Prostate gland (tissue), 2 donors: ENCODE measurements at regions not wholly inside any gene's neighbourhood (a gene's known extent, or its start where the extent isn't known, plus 50 kb on each side); places are given as distances from the start of the nearest gene placed in this dataset.

Source experiments
- POLR2A ChIP-seq: fragments of 450-650 bp; IDR thresholded peaks from one replicate; pipeline ENCODE4 v1.6.1; 2016; ENCODE audit warnings: antibody characterized with exemption, mild to moderate bottlenecking
- TF ChIP-seq, protein P1 (sequence below), 4 experiments: fragments of 200-600 bp in 2 of 4; fragments of 450-650 bp in 2 of 4; sonication (generic) in 2 of 4; IDR thresholded peaks; 1 replicate in 3 of 4; 2 replicates in 1 of 4; pipeline ENCODE4 v1.5.1; 2016 to 2019; ENCODE audit warnings: antibody characterized with exemption in 4 of 4, mild to moderate bottlenecking in 2 of 4, moderate library complexity in 2 of 4

DNA sequence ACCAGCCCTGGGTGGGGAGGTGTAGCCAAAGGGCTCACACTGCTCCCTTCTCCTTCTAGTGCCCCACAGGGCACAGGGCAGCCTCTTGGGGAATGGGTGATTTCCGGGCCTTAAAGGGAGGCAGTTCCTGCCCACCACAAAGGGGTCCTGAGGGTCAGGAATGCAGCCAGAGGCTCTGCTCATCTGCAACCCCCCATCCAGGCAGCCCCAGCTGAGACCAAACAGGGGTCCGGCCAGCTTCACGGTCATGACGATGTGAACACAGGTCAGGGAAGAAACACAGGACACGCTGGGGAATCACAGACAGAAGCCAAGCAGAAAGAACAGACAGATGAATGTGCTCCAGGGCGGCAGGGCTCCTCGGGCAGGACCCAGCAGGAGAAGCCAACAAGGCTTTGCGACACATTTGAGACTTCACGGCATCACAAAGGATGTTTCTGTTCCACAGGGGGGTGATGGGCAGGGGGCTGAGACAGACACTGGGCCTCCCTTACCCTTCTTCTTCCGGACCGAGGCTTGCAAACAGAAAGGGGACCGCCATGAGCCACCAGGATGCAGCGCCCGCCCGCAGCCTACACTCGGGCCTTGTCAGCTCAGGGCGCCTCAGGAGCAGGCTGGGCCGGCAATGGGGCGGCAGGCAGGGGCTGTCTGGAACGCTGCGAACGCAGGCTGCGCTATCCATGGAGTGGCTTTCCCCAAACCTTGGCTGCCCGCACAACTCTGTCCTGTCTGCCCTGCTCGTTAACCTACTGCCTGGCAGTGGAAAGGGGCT is 101.9 kb downstream of the CTTN start:
- TF ChIP-seq, protein P1, sequence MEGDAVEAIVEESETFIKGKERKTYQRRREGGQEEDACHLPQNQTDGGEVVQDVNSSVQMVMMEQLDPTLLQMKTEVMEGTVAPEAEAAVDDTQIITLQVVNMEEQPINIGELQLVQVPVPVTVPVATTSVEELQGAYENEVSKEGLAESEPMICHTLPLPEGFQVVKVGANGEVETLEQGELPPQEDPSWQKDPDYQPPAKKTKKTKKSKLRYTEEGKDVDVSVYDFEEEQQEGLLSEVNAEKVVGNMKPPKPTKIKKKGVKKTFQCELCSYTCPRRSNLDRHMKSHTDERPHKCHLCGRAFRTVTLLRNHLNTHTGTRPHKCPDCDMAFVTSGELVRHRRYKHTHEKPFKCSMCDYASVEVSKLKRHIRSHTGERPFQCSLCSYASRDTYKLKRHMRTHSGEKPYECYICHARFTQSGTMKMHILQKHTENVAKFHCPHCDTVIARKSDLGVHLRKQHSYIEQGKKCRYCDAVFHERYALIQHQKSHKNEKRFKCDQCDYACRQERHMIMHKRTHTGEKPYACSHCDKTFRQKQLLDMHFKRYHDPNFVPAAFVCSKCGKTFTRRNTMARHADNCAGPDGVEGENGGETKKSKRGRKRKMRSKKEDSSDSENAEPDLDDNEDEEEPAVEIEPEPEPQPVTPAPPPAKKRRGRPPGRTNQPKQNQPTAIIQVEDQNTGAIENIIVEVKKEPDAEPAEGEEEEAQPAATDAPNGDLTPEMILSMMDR (IDR thresholded peaks at IDR 0.05), result no peak
- no peak for TF ChIP-seq POLR2A
